CD4-positive, alpha-beta T cell (primary cell): ENCODE measurements at regions not wholly inside any gene's neighbourhood (a gene's known extent, or its start where the extent isn't known, plus 50 kb on each side); places are given as distances from the start of the nearest gene placed in this dataset.

ENCODE experiments used
- ATAC-seq: fragments of 200-7000 bp; cut with Tn5 transposase; one replicate; pipeline ENCODE4 v1.10.0; 2022; ENCODE audit warnings: mild to moderate bottlenecking; ENCODE audit not compliant: poor library complexity
- CTCF ChIA-PET: fragments of 350-600 bp; sonication (Branson Sonifier 250); formaldehyde crosslinking; loops from one replicate; lab custom pipeline; 2021; ENCODE audit warnings: antibody characterized with exemption, inconsistent platforms; lab: Charles Lee
- POLR2A ChIA-PET: fragments of 350-600 bp; sonication (Branson Sonifier 250); formaldehyde crosslinking; loops from one replicate; lab custom pipeline; 2021; ENCODE audit warnings: antibody characterized with exemption, inconsistent platforms; lab: Charles Lee
- DNase-seq, 14 experiments: peaks; one replicate each; pipeline ENCODE4 v3.0.0-alpha.2; 2013 to 2020; ENCODE audit warnings: mixed read lengths in 2 of 14
- H3K27ac ChIP-seq, 2 donors: one replicate each; pipeline versions ENCODE4 v1.5.1 to v1.7.0; 2013; ENCODE audit warnings: low read length in 2 of 2, low read depth in 1 of 2, mild to moderate bottlenecking in 1 of 2
- H3K27me3 ChIP-seq, 2 experiments: 1 replicate in 1 of 2; 2 replicates in 1 of 2; pipeline versions ENCODE4 v1.6.1 to v1.7.0; 2013; ENCODE audit warnings: low read length in 2 of 2, control low read depth in 1 of 2, mild to moderate bottlenecking in 1 of 2, moderate library complexity in 1 of 2; ENCODE audit not compliant: insufficient read depth in 2 of 2, control insufficient read depth in 1 of 2
- H3K36me3 ChIP-seq: one replicate; pipeline ENCODE4 v1.6.1; 2013; ENCODE audit warnings: low read length, control low read depth; ENCODE audit not compliant: insufficient read depth
- H3K4me1 ChIP-seq: one replicate; pipeline ENCODE4 v1.6.1; 2013; ENCODE audit warnings: low read length, control low read depth; ENCODE audit not compliant: insufficient read depth
- H3K4me3 ChIP-seq: one replicate; pipeline ENCODE4 v1.5.1; 2013; ENCODE audit warnings: mild to moderate bottlenecking, low read length, moderate library complexity
- H3K9me3 ChIP-seq, 2 experiments: 1 replicate in 1 of 2; 2 replicates in 1 of 2; pipeline versions ENCODE4 v1.6.1 to v1.7.0; 2013; ENCODE audit warnings: low read length in 2 of 2, mild to moderate bottlenecking in 2 of 2, control low read depth in 1 of 2, moderate library complexity in 1 of 2; ENCODE audit not compliant: control insufficient read depth in 1 of 2, insufficient read depth in 1 of 2
- H3K27ac Mint-ChIP-seq: one replicate; pipeline ENCODE4 v1.8.0; 2020; ENCODE audit warnings: mixed read lengths
- H3K27me3 Mint-ChIP-seq: one replicate; pipeline ENCODE4 v1.8.0; 2021; ENCODE audit warnings: mixed read lengths
- H3K36me3 Mint-ChIP-seq: one replicate; pipeline ENCODE4 v1.8.0; 2021; ENCODE audit warnings: low read depth, mixed read lengths
- H3K4me1 Mint-ChIP-seq: one replicate; pipeline ENCODE4 v1.8.0; 2021; ENCODE audit warnings: low read depth, mixed read lengths
- H3K4me3 Mint-ChIP-seq: one replicate; pipeline ENCODE4 v1.8.0; 2020; ENCODE audit warnings: mild to moderate bottlenecking, mixed read lengths
- H3K9me3 Mint-ChIP-seq: one replicate; pipeline ENCODE4 v1.8.0; 2020; ENCODE audit warnings: mixed read lengths
- intact Hi-C, 2 experiments: fragments of 100-400 bp; cut with DNase I in 1 of 2; cut with micrococcal nuclease in 1 of 2; formaldehyde crosslinking; loops; one replicate each; pipeline versions ENCODE4 v1.15.1 to v1.9.0; 2023 to 2025; cut with DNase I, micrococcal nuclease
- TF ChIP-seq, protein P1 (sequence below): fragments of 200-600 bp; IDR thresholded peaks from one replicate; pipeline ENCODE4 v1.8.0; 2022; ENCODE audit warnings: antibody characterized with exemption, mild to moderate bottlenecking

DNA sequence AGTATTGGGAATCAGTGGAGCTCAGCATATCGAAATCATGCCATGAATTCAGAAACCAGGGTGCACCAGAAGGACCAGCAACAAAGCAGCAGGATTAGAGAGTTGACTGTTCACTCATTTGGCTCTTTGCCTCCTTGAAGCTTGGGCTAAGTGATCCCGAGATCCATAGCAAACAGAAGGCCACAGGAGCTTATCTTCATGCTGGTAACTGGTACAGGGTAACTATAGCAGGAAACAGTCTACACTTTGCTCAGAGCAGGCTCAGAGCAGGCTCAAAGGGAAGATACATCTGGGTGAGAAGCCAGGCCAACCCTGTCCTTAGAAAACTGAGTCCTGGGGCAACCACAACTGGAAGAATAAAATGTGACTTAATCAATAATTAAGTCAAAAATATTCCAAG is 111.1 kb downstream of the GRIN2B start:
- Mint-ChIP-seq H3K27ac (no peak overlapping the region), H3K4me1 (no peaks in the 10 kb centered on the region), H3K4me3 (no peak overlapping the region), H3K27me3 (peaks cover 32% of the 10 kb centered on the region), H3K36me3 (no peaks in the 10 kb centered on the region), H3K9me3 (no peaks in the 10 kb centered on the region)
- CTCF ChIA-PET = no interaction called here
- ATAC-seq (no peak), DNase-seq (no peak)
- POLR2A ChIA-PET = no interaction called here
- Histone ChIP-seq H3K4me1 (no peaks in the 10 kb centered on the region), H3K36me3 (no peaks in the 10 kb centered on the region), H3K9me3 (no peaks in the 10 kb centered on the region), H3K4me3 (no peak overlapping the region), H3K27ac (no peak overlapping the region), H3K27me3 (no peaks in the 10 kb centered on the region)
- intact Hi-C loops = no loop called here
- TF ChIP-seq, protein P1, sequence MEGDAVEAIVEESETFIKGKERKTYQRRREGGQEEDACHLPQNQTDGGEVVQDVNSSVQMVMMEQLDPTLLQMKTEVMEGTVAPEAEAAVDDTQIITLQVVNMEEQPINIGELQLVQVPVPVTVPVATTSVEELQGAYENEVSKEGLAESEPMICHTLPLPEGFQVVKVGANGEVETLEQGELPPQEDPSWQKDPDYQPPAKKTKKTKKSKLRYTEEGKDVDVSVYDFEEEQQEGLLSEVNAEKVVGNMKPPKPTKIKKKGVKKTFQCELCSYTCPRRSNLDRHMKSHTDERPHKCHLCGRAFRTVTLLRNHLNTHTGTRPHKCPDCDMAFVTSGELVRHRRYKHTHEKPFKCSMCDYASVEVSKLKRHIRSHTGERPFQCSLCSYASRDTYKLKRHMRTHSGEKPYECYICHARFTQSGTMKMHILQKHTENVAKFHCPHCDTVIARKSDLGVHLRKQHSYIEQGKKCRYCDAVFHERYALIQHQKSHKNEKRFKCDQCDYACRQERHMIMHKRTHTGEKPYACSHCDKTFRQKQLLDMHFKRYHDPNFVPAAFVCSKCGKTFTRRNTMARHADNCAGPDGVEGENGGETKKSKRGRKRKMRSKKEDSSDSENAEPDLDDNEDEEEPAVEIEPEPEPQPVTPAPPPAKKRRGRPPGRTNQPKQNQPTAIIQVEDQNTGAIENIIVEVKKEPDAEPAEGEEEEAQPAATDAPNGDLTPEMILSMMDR = no peak

GRCh38 chr12:13864081-13864673 is 117.2 kb downstream of the GRIN2B start:
- ChIA-PET POLR2A (no interaction called here), CTCF (interaction anchor here (0.9 kb wide), 1 partner anchor 14 kb away, joined by 3 read pairs; no protein-coding TSS in a partner anchor)
- H3K4me3 ChIP-seq = no peak overlapping the region
- no peaks in the 10 kb centered on the region for H3K36me3 Mint-ChIP-seq
- no peak overlapping the region for H3K4me3 Mint-ChIP-seq
- H3K9me3 ChIP-seq = no peaks in the 10 kb centered on the region
- no peak overlapping the region for H3K27ac Mint-ChIP-seq
- peaks cover 51% of the 10 kb centered on the region for H3K27me3 Mint-ChIP-seq
- H3K4me1 ChIP-seq = no peaks in the 10 kb centered on the region
- intact Hi-C loops = no loop called here
- H3K36me3 ChIP-seq = no peaks in the 10 kb centered on the region
- peak; percentile 4 to 60 (median 25) for DNase-seq
- H3K9me3 Mint-ChIP-seq = no peaks in the 10 kb centered on the region
- ATAC-seq = peak; percentile 32
- no peaks in the 10 kb centered on the region for H3K4me1 Mint-ChIP-seq
- H3K27me3 ChIP-seq = no peaks in the 10 kb centered on the region
- TF ChIP-seq, protein P1 = peak; percentile 64
- no peak overlapping the region for H3K27ac ChIP-seq

DNA sequence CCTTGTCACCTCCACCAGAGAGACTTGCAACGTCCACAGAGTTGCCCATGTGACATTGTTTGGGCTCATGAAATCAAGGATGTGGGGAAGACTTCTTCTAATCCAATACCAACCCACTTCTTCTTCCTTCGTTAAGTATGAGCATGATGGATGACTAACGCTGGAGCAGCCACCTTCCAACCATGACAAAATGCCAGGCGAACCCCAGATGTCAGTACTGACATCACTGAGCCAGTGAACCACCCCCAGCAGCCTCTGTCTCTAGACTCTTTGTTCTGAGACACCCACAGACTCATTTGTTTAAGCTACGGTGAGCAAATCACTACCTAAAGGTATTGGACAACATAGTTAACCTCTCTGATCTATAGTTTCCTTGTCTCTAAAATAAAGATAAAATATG is 123.7 kb downstream of the GRIN2B start:
- TF ChIP-seq, protein P1 = no peak
- no peaks in the 10 kb centered on the region for H3K4me1 Mint-ChIP-seq
- H3K4me3 Mint-ChIP-seq = no peak overlapping the region
- intact Hi-C loops = no loop called here
- no peaks in the 10 kb centered on the region for H3K9me3 ChIP-seq
- no peak overlapping the region for H3K27ac Mint-ChIP-seq
- no peak overlapping the region for H3K27ac ChIP-seq
- POLR2A ChIA-PET = no interaction called here
- CTCF ChIA-PET = no interaction called here
- no peaks in the 10 kb centered on the region for H3K27me3 ChIP-seq
- no peak for ATAC-seq
- no peak for DNase-seq
- H3K9me3 Mint-ChIP-seq = no peaks in the 10 kb centered on the region
- H3K36me3 ChIP-seq = no peaks in the 10 kb centered on the region
- no peak overlapping the region for H3K4me3 ChIP-seq
- no peaks in the 10 kb centered on the region for H3K36me3 Mint-ChIP-seq
- no peaks in the 10 kb centered on the region for H3K4me1 ChIP-seq
- peaks cover 15% of the 10 kb centered on the region for H3K27me3 Mint-ChIP-seq
